RCC 7860 (cell line): ENCODE measurements at regions not wholly inside any gene's neighbourhood (a gene's known extent, or its start where the extent isn't known, plus 50 kb on each side); places are given as distances from the start of the nearest gene placed in this dataset.
A peak's percentile ranks its signal among the peaks of the same experiment; 100 is the strongest.
"Not testable (repeated sequence)": the region's sequence is repeated elsewhere in the genome, so short reads cannot be mapped to it uniquely, and the experiment has no call there.

Experiments used
- DNase-seq: peaks from one replicate; pipeline ENCODE4 v3.0.0-alpha.2; 2015; ENCODE audit warnings: low spot score
- FAIRE-seq: peaks from 2 replicates; lab custom pipeline; 2012; peaks lifted over from hg19 to GRCh38; lab: Jason Lieb, UNC

DNA sequence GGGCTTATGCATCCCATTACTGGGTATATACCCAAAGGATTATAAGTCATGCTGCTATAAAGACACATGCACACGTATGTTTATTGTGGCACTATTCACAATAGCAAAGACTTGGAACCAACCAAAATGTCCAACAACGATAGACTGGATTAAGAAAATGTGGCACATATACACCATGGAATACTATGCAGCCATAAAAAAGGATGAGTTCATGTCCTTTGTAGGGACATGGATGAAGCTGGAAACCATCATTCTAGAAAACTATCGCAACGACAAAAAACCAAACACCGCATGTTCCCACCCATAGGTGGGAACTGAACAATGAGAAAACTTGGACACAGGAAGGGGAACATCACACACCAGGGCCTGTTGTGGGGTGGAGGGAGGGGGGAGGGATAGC lies 323.3 kb upstream of the FGF16 start:
- FAIRE-seq, DNase-seq: not testable (repeated sequence)

DNA sequence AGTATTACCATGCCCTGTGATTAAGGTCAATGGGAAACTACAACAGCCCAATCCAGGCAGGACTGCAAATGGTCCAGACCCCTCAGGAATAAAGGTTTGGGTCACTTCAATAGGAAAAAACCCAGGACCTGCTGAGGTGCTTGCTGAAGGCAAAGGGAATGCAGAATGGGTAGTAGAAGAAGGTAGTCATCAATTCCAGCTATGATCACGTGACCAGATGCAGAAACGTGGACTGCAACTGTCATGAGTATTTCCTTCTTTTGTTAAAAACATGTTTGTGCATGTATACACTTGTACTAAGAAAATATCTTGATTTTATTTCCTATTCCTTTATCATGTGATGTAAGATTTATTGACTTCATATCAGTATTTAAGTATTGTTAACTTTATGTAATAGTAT lies 319.6 kb upstream of the FGF16 start:
- FAIRE-seq, DNase-seq: not testable (repeated sequence)

DNA sequence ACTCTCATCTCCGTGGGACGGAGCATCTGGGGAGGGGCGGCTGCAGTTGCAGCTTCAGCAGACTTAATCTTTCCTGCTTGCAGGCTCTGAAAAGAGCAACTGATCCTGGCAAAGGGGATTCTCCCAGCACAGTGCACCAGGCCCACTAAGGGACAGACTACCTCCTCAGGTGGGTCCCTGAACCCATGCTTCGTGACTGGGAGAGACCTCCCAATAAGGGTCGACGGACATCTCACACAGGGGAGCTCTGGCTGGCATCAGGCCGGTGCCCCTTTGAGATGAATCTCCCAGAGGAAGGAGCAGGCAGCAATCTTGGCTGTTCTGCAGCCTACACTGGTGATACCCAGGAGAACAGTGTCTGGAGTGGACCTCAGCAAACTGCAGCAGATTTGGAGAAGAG lies 303.3 kb upstream of the FGF16 start:
- no peak for FAIRE-seq
- DNase-seq, result no peak

DNA sequence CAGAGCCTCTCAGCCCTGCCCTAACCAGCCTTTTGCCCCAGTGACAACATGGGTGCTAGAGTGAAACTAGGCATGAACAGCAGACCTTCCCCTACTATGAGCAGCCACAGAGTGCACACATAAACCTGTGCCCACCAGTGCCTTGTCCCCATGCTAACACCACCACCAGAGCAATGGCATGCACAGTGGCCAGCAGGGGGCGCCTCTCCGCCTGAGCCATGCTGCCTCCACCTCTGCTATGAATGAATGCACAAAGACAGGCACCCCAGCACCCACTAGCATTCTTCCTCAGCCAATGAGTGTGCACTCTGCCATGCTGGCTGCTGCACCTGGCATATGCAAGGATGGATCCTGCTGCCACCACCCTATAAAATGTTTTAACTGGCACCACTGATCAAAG lies 286.9 kb upstream of the FGF16 start:
- FAIRE-seq, result no peak
- no peak for DNase-seq

DNA sequence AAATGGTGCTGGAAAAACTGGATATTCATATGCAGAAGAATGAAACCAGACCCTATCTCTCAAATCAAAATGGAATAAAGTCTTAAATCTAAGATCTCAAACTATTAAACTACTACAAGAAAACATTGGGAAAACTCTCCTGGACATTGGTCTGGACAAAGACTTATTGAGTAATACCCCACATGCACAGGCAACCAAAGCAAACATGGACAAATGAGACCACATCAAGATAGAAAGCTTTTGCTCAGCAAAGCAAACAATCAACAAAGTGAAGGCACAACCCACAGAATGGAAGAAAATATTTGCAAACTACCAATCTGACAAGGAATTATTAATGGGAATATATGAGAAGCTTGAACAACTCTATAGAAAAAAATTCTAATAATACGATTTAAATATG lies 284.4 kb upstream of the FGF16 start:
- FAIRE-seq (no peak), DNase-seq (no peak)

DNA sequence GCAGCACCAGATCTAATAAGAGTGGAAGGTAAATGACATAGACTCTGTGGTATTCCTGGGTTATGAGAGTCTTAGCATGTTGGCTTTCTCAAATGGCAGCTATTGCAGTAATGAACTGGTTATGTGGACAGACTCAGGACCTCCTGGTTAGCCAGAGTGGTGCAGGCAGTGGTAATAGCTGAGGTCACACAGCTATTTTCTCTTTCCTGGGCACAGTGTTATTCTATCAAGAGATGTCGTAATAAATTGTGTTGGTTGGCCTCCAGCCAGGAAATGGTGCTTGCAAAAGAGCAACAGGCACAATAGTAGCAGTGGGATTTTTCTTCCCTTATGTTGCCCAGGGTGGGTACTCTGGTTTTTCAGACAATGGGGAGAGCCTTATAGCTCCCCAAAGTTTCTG lies 279.2 kb upstream of the FGF16 start:
- DNase-seq (peak; percentile 16), FAIRE-seq (no peak)

DNA sequence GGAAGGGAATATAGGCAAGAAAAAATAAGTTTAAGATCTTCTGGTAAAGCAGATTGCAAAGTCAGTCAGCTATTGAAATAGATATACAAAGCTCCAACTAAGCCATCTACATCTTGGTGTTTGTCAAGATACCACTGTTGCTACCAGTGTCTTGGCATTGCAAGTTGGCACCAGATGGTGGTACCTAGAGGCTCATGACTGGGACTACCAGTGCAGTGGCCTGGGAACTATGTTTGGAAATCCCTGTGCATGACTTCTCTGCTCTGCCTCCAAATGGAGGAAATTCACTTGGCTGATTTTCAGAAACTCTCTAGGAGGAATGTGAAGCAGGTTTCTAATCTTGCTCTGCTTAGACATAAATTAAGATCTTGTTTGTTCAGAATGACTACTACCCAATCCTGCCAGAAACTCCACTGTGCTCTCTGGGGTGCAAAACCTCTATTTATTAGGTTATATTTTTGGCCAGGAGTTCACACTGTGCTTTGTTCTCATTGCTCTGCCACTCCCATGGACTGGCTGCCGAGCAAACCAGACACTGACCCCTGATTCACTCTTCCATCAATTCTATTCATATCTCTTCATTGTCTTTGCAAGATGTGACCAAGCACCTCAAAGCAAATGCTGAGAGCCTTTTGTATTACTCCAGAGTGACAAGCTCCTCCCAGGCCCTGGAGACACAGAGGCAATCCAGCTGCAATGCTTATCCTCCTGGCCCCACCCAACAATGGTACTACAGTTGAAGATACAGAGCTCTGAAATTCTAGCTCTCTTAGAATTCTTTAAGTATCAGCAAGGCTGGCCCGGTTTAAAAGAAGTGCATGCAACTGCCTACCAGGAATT lies 272.3 kb upstream of the FGF16 start:
- peak; percentile 90 for FAIRE-seq
- DNase-seq, result peak; percentile 54

DNA sequence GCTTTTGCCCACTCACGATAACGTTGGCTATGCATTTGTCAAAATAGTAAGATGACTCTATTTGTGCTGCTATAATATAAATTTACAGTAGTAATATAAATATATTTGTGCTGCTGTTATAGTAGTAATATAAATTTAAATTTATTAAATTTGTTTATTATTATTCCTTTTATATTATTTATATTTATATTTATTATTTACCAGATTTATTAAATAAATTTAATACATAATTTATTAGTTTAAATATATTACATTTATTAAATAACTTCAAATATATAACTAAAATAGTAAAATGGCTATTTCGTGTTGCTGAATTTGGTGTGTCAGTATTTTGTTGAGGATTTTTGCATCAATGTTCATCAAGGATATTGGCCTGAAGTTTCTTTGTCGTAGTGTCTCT lies 246.5 kb upstream of the FGF16 start:
- FAIRE-seq, result peak; percentile 81
- no peak for DNase-seq

DNA sequence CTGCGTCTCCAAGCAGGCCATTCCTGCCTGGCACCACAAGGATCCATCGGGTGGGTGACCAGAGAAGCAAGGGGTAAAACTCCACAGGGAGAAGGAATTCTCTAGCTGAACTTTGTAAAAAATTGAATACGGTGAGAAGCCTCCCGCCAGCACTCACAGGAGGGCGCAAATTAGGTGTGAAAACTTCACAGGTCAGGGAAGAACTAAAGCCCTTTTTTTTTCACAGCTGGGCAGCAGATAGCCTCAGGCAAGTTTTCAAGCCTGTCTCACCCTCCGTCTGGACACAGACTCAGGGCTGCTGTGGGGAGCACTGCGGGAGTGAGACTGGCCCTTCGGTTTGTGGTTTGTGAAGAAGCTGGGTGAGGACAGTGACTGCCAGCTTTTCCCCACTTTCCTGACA lies 224.1 kb upstream of the FGF16 start:
- DNase-seq (no peak), FAIRE-seq (no peak)

DNA sequence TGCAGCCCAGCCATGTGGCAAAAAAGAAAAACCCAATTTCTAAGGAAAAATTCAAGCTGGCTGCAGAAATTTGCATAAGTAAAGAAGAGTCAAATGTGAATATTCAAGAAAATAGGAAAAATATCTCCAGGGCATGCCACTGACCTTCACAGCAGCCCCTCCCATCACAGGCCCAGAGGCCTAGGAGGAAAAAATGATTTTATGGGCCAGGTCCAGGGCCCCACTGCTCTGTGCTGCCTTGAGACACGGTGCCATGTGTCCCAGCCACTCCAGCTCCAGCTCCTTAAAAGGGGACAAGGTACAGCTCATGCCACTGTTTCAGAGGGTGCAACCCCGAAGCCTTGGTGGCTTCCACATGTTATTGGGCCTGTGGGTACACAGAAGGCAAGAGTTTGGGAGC lies 182.7 kb upstream of the FGF16 start:
- DNase-seq, result no peak
- FAIRE-seq, result no peak

DNA sequence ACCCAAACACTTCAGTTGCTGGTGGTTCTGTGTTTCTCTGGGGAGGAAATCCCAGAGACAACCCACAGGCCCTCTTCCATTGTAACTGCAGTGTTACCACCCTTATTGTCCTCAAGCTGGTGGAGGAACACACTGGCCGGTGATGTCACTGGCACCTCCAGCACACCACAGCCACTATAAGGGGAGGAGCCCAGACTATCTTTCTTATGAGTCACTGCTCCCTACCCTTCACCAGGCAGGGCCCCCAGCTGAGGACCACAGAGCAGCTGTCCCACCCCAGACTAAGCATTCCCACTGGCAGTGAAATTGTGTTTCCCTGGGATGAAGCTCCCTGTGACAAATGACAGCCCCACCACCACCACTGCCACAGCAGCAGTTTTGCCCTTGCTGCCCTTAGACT lies 171.8 kb upstream of the FGF16 start:
- FAIRE-seq (peak; percentile 71), DNase-seq (peak; percentile 75)

DNA sequence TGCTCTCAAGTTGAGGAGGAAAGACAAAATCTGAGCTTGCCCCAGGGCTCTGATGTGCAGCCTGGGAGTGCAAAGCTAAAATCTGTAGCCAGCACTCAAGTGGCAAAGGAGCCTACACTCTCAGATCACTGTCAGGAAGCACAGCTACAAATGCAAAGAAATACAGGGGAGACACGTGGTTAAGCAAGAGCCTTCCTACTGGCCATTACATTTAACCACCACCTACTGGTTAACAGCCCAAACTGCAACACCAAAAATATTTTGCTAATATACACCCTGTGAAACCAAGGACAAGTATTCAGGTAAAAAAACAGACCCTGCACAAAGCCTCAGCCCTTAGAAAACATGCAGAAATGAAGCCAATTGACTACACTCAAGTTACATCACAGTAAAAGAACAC lies 170.4 kb upstream of the FGF16 start:
- FAIRE-seq, result no peak
- DNase-seq, result no peak

DNA sequence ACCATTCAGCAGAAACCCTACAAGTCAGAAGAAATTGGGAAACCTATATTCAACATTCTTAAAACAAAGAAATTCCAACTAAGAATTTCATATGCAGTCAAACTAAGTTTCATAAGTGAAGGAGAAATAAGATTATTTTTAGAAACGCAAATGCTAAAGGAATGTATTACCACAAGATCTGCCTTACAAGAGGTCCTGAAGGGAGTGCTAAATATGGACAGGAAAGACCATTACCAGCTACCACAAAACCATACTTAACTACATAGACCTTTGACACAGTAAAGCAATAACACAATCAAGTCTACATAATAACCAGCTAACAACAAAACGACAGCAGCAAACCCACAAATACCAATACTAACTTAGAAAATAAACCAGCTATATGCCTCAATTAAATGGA lies 169.3 kb upstream of the FGF16 start:
- no peak for DNase-seq
- no peak for FAIRE-seq

DNA sequence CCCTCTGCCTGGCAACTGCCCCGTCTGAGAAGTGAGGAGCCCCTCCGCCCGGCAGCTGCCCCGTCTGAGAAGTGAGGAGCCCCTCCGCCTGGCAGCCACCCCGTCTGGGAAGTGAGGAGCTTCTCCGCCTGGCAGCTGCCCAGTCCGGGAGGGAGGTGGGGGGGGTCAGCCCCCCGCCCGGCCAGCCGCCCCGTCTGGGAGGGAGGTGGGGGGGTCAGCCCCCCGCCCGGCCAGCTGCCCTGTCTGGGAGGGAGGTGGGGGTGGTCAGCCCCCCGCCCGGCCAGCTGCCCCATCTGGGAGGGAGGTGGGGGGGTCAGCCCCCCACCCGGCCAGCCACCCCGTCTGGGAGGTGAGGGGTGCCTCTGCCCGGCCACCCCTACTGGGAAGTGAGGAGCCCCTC lies 167.8 kb upstream of the FGF16 start:
- FAIRE-seq, DNase-seq: not testable (repeated sequence)

DNA sequence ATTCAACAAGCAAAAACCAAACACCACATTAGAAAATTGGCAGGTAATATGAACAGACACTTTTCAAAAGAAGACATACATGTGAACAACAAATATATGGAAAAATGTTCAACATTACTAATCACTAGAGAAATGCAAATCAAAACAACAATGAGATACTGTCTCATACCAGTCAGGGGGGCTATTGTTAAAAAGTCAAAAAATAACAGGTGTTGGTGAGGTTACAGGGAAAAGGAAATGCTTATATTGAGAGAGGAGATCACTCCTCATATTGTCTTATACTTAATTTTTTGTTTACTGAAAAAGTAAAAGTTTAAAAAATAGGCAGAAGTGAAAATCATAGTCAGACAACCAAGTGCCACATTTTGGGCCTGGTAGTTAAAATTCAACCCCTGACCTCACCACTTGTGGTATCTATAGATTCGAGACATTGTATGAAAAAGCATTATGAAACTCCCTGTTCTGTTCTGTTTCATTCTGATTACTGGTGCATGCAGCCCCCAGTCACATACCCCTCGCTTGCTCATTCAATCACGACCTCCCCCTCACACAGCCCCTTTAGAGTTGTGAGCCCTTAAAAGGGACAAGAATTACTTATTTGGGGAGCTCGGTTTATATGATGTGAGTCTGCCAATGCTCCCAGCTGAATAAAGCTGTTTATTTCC lies 153.7 kb upstream of the FGF16 start:
- no peak for DNase-seq
- no peak for FAIRE-seq

DNA sequence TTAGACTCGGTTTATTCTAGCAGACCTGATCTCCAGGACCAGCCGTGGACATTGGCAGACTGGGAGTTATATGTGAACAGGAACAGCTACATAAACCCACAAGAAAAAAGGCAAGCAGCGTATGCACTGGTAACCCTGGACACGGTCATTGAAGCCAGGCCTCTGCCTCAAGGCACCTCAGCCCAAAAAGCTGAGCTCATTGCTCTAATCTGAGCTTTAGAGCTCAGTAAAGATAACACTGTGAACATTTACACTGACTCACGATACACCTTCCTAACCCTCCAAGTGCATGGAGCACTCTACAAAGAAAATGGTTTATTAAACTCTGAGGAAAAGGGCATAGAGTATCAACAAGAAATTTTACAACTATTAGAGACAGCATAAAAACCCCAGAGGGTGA lies 148.9 kb upstream of the FGF16 start:
- no peak for DNase-seq

DNA sequence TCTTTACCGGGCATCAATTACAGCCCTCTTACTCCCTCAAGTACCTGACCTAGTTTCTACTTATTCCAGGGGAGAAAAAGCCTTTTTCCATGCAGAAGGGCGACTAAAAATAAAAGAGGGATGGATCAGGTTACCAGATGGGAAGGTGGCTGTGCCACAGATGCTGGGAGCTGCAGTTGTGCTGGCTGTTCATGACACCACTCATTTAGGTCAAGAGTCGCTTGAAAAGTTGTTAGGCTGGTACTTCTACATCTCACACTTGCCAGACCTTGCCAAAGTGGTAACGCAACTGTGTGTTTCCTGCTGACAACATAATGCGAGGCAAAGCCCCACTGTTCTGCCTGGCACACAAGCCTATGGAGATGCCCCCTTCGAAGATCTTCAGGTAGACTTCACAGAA lies 148.4 kb upstream of the FGF16 start:
- no peak for FAIRE-seq
- DNase-seq, result no peak

More for the DNA sequence above, 148.9 kb upstream of the FGF16 start:
- FAIRE-seq, result no peak

DNA sequence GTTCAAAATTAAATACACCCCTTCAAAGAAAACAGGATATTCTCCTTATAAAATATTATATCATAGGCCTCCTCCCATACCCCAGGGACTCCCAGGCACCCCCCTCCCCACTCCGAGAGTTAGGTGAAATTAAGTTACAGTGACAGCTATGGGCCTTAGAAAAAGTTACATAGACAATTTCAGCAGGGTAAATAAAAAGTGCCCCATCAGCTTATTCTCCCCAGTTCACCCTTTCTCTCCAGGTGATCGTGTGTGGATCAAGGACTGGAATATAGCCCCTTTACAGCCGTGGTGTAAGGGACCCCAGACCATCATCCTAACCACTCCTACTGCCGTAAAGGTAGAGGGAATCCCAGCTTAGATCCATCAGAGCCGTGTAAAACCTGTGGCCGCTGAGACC lies 147.6 kb upstream of the FGF16 start:
- DNase-seq (no peak), FAIRE-seq (no peak)

DNA sequence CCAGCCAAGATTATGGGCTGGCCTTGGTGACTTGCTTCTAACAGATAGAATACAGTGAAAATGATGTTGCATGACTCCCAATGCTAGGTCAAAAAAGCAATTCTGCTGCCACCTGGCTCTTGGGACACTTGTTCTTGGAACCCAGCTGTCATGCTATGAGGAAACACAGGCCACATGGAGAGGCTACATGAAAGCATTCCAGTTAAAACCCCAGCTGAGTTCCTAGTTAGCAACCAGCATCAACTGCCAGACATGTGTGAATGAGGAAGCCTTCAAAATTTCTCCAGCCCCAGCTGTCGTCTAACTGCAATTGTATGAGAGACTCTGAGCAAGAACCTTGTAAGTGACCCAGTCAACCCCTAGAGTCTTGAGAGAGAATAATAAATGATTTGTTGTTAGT lies 105.2 kb upstream of the FGF16 start:
- no peak for FAIRE-seq

DNA sequence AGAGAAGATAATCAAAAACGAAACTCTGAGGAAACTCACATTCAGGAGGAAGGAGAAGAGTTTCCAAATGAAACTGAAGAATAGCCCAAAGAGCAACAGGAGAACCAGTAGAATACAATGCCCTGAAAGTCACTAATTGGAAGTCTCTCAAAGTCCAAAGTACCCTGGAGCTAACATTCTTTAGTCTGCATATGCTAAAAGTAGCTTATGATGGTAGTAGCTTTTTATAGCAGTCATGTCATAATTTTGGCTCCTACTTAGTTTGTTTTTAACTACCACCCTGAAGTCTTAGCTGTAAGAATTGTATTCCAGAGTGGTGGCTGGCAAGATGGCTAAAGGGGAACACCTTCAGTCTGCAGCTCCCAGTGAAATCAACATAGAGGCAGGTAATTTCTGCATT lies 100.3 kb upstream of the FGF16 start:
- no peak for FAIRE-seq
- no peak for DNase-seq

More for the DNA sequence above, 105.2 kb upstream of the FGF16 start:
- no peak for DNase-seq

DNA sequence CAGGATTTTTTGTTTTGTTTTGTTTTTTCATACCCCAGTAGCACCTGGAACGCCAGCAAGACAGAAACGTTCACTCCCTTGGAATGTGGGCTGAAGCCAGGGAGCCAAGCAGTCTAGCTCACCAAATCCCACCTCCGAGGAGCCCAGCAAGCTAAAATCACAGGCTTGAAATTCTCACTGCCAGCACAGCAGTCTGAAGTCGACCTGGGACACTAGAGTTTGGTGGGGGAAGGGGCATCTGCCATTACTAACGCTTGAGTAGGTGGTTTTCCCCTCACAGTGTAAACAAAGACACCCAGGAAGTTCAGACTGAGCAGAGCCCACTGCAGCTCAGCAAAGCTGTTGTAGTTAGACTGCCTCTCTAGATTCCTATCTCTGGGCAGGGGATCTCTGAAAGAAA lies 99.6 kb upstream of the FGF16 start:
- DNase-seq, result peak; percentile 67
- FAIRE-seq, result no peak

DNA sequence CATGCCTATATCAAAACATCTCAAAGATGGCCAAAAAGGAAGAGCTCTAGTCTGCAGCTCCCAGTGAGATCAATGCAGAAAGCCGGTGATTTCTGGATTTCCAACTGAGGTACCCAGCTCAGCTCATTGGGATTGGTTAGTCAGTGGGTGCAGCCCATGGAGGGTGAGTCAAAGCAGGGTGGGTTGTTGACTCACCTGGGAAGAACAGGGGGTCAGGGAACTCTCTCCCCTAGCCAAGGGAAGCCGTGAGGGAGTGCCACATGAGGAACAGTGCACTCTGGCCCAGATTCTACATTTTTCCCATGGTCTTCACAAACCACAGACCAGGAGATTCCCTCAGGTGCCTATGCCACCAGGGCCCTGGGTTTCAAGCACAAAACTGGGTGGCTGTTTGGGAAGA lies 57.3 kb upstream of the FGF16 start:
- FAIRE-seq, result no peak
- DNase-seq, result no peak
